ENCODE measurements at regions not wholly inside any gene's neighbourhood (a gene's known extent, or its start where the extent isn't known, plus 50 kb on each side); places are given as distances from the start of the nearest gene placed in this dataset.

DNA sequence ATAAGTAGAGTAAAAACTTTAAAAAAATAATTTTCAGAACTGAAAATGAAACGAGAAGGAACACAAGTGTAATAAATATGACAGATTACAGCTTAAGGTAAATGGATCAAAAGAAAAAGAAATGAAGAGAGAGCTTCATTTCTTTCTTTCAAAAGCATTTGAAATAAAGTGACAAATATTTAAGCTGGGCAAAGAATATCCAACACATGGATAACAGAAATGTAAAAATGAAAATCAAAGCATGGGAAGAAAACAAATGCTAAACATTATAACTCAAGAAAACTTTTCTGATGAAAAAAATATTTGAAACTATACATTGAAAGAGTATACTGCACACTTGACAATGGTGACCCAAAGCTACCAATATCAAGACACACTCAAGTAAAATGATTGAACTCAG lies 143.6 kb upstream of the IRX5 start:
- Mint-ChIP-seq H3K4me3 (no peak overlapping the region), H3K4me1 (no peaks in the 10 kb centered on the region), H3K36me3 (ENCODE audit: low read depth) (peaks cover 10% of the 10 kb centered on the region; the same call in 2 of the 3 replicates), H3K27me3 (ENCODE audit: insufficient read depth, low read depth, poor library complexity) (peaks cover 2% of the 10 kb centered on the region), H3K27ac (no peak overlapping the region), H3K9me3 (peaks cover 31% of the 10 kb centered on the region)
- DNase-seq (ENCODE audit: low spot score) (no peak), ATAC-seq (no peak)
- Histone ChIP-seq H3K79me2 (replicated peaks; ENCODE audit: insufficient read depth) (no peaks in the 10 kb centered on the region), H3K27ac (ENCODE audit: low read depth) (no peak overlapping the region), H2AFZ (no peak overlapping the region), H3K9me2 (ENCODE audit: insufficient read depth) (0 out of 2 replicates have a peak, but pooled peaks cover 4% of the 10 kb centered on the region), H3K4me3 (no peak overlapping the region), H3K4me2 (no peak overlapping the region), H3K36me3 (ENCODE audit: insufficient read depth) (no peaks in the 10 kb centered on the region), H4K20me1 (replicated peaks; ENCODE audit: insufficient read depth) (no peaks in the 10 kb centered on the region), H3K4me1 (ENCODE audit: insufficient read depth) (no peaks in the 10 kb centered on the region), H3F3A (replicated peaks; ENCODE audit: low read depth) (no peaks in the 10 kb centered on the region), H3K27me3 (ENCODE audit: insufficient read depth) (no peaks in the 10 kb centered on the region)
- TF ChIP-seq POLR2AphosphoS5 (IDR thresholded peaks at IDR 0.05; ENCODE audit: low read depth): no peak
- no peak for TF ChIP-seq ZNF114 (CRISPR knock-in tag; IDR thresholded peaks at IDR 0.05)

GRCh38 chr16:54783980-54784379 lies 146.7 kb upstream of the IRX5 start:
- H3K27me3 Mint-ChIP-seq (ENCODE audit: insufficient read depth, low read depth, poor library complexity): peaks cover 2% of the 10 kb centered on the region
- 0 out of 2 replicates have a peak, but pooled peaks cover 4% of the 10 kb centered on the region for H3K9me2 ChIP-seq (ENCODE audit: insufficient read depth)
- H3K4me1 ChIP-seq (ENCODE audit: insufficient read depth): no peaks in the 10 kb centered on the region
- H3K36me3 Mint-ChIP-seq (ENCODE audit: low read depth): peaks cover 10% of the 10 kb centered on the region; the same call in 2 of the 3 replicates
- H3K36me3 ChIP-seq (ENCODE audit: insufficient read depth): no peaks in the 10 kb centered on the region
- no peaks in the 10 kb centered on the region for H3K4me1 Mint-ChIP-seq
- H3K27me3 ChIP-seq (ENCODE audit: insufficient read depth): no peaks in the 10 kb centered on the region
- no peak overlapping the region for H3K27ac ChIP-seq (ENCODE audit: low read depth)
- H2AFZ ChIP-seq: no peak overlapping the region
- H4K20me1 ChIP-seq (replicated peaks; ENCODE audit: insufficient read depth): no peaks in the 10 kb centered on the region
- H3K27ac Mint-ChIP-seq: no peak overlapping the region
- H3K79me2 ChIP-seq (replicated peaks; ENCODE audit: insufficient read depth): no peaks in the 10 kb centered on the region
- H3K4me3 ChIP-seq: no peak overlapping the region
- DNase-seq (ENCODE audit: low spot score): no peak
- H3K4me3 Mint-ChIP-seq: no peak overlapping the region
- ATAC-seq: no peak
- no peaks in the 10 kb centered on the region for H3F3A ChIP-seq (replicated peaks; ENCODE audit: low read depth)
- no peak overlapping the region for H3K4me2 ChIP-seq
- H3K9me3 Mint-ChIP-seq: peaks cover 31% of the 10 kb centered on the region
- TF ChIP-seq CREB1 (CRISPR knock-in tag; IDR thresholded peaks at IDR 0.05; ENCODE audit: low read depth) (no peak), JUNB (IDR thresholded peaks at IDR 0.05; ENCODE audit: unreplicated experiment) (no peak), ZNF114 (CRISPR knock-in tag; IDR thresholded peaks at IDR 0.05) (no peak), ZNF462 (CRISPR knock-in tag; IDR thresholded peaks at IDR 0.05) (no peak), ZNF331 (CRISPR knock-in tag; IDR thresholded peaks at IDR 0.05; ENCODE audit: low read depth) (no peak), EZH2phosphoT487 (IDR thresholded peaks at IDR 0.05; ENCODE audit: unreplicated experiment) (no peak), CTCF (conservative IDR thresholded peaks at IDR 0.05; ENCODE audit: low read depth in 2 of 2) (no peak), STAT1 (IDR thresholded peaks at IDR 0.05; ENCODE audit: unreplicated experiment) (no peak), POLR2AphosphoS5 (IDR thresholded peaks at IDR 0.05; ENCODE audit: low read depth) (no peak), EZH2 (IDR thresholded peaks at IDR 0.05; ENCODE audit: low read depth, unreplicated experiment) (no peak), NANOG (IDR thresholded peaks at IDR 0.05; ENCODE audit: borderline replicate concordance) (no peak), ETS1 (IDR thresholded peaks at IDR 0.05) (no peak)
